ENCODE measurements at regions not wholly inside any gene's neighbourhood (a gene's known extent, or its start where the extent isn't known, plus 50 kb on each side); places are given as distances from the start of the nearest gene placed in this dataset.

GRCh38 chr12:92602930-92603623 is 99.7 kb upstream of the PLEKHG7 start:
- H3K4me2 ChIP-seq (ENCODE audit: low read length): peak overlapping the region; percentile 38
- H3K27ac ChIP-seq (ENCODE audit: low read length): peak overlapping the region; percentile 89
- no peaks in the 10 kb centered on the region for H3F3A ChIP-seq (ENCODE audit: low read length, unreplicated experiment)
- TSS peak; percentile 79 for BruUV-seq (replicated peaks)
- H3K27me3 ChIP-seq (ENCODE audit: low read length): no peaks in the 10 kb centered on the region
- no peak overlapping the region for H3K4me3 ChIP-seq (ENCODE audit: low read length)
- POLR2A ChIA-PET (ENCODE audit: unreplicated experiment): no interaction called here
- no peaks in the 10 kb centered on the region for H3K36me3 ChIP-seq (ENCODE audit: low read depth, low read length)
- intact Hi-C loops (cut with micrococcal nuclease): loop anchor here (10.0 kb wide), 1 partner anchor 1238 kb away; no protein-coding TSS in a partner anchor
- no peak overlapping the region for H2AFZ ChIP-seq (ENCODE audit: low read length)
- H4K20me1 ChIP-seq (ENCODE audit: low read length): no peaks in the 10 kb centered on the region
- DNase-seq: peak; percentile 37
- no peaks in the 10 kb centered on the region for H3K9me2 ChIP-seq (replicated peaks; ENCODE audit: low read length)
- peak overlapping the region; percentile 42; the same call in 1 of the 2 replicates for H3K9ac ChIP-seq (ENCODE audit: low read length)
- no peaks in the 10 kb centered on the region for H3K9me3 ChIP-seq (ENCODE audit: low read length)
- CTCF ChIA-PET: no interaction called here
- no peak for ATAC-seq
- peaks cover 27% of the 10 kb centered on the region for H3K4me1 ChIP-seq (ENCODE audit: insufficient read depth, low read length)
- H3K79me2 ChIP-seq (ENCODE audit: low read length): no peaks in the 10 kb centered on the region
- TF ChIP-seq EZH2phosphoT487 (IDR thresholded peaks at IDR 0.05; ENCODE audit: borderline replicate concordance, low read length) (no peak), CTCF (conservative IDR thresholded peaks at IDR 0.05; ENCODE audit: low read depth, low read length) (no peak), EZH2 (IDR thresholded peaks at IDR 0.05; ENCODE audit: low read length, unreplicated experiment) (no peak)

GRCh38 chr12:92602476-92602875 is 100.3 kb upstream of the PLEKHG7 start:
- ChIA-PET CTCF (no interaction called here), POLR2A (ENCODE audit: unreplicated experiment) (no interaction called here)
- BruUV-seq (replicated peaks): no TSS peak
- intact Hi-C loops (cut with micrococcal nuclease): loop anchor here (10.0 kb wide), 1 partner anchor 1238 kb away; no protein-coding TSS in a partner anchor
- Histone ChIP-seq H3K9me2 (replicated peaks; ENCODE audit: low read length) (no peaks in the 10 kb centered on the region), H2AFZ (ENCODE audit: low read length) (no peak overlapping the region), H3K27me3 (ENCODE audit: low read length) (no peaks in the 10 kb centered on the region), H3F3A (ENCODE audit: low read length, unreplicated experiment) (no peaks in the 10 kb centered on the region), H3K9me3 (ENCODE audit: low read length) (no peaks in the 10 kb centered on the region), H3K79me2 (ENCODE audit: low read length) (no peaks in the 10 kb centered on the region), H4K20me1 (ENCODE audit: low read length) (no peaks in the 10 kb centered on the region), H3K27ac (ENCODE audit: low read length) (peak overlapping the region; percentile 89), H3K4me1 (ENCODE audit: insufficient read depth, low read length) (peaks cover 32% of the 10 kb centered on the region), H3K36me3 (ENCODE audit: low read depth, low read length) (no peaks in the 10 kb centered on the region), H3K4me2 (ENCODE audit: low read length) (peak overlapping the region; percentile 38), H3K4me3 (ENCODE audit: low read length) (no peak overlapping the region), H3K9ac (ENCODE audit: low read length) (peak overlapping the region; percentile 45; the same call in 1 of the 2 replicates)
- peak; percentile 90 for DNase-seq
- no peak for TF ChIP-seq EZH2 (IDR thresholded peaks at IDR 0.05; ENCODE audit: low read length, unreplicated experiment)
- no peak for TF ChIP-seq CTCF (conservative IDR thresholded peaks at IDR 0.05; ENCODE audit: low read depth, low read length)
- peak; percentile 75 for ATAC-seq

DNA sequence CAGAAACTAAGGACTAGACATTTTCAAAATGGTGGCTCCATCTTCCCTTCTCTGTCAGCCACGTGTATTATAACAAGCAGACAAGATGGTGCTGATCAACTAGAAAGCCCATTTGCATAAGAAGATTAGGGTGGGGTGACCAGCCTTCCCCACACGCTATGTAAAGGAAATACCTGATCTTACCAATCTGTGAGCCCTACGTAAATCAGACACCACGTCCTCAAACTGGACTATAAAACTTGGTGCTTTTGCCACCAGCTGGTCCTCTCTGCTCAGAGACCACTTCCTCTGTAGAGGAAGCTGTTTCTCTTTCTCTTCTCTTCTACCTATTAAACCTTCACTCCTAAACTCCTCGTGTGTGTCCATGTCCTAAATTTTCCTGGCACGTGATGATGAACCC is 101.1 kb upstream of the PLEKHG7 start:
- Histone ChIP-seq H3F3A (ENCODE audit: low read length, unreplicated experiment) (no peaks in the 10 kb centered on the region), H3K4me3 (ENCODE audit: low read length) (no peak overlapping the region), H3K4me2 (ENCODE audit: low read length) (no peak overlapping the region), H3K27ac (ENCODE audit: low read length) (peak overlapping the region; percentile 89), H2AFZ (ENCODE audit: low read length) (no peak overlapping the region), H3K27me3 (ENCODE audit: low read length) (no peaks in the 10 kb centered on the region), H3K9me2 (replicated peaks; ENCODE audit: low read length) (no peaks in the 10 kb centered on the region), H3K9me3 (ENCODE audit: low read length) (no peaks in the 10 kb centered on the region), H3K79me2 (ENCODE audit: low read length) (no peaks in the 10 kb centered on the region), H3K36me3 (ENCODE audit: low read depth, low read length) (no peaks in the 10 kb centered on the region), H4K20me1 (ENCODE audit: low read length) (no peaks in the 10 kb centered on the region), H3K4me1 (ENCODE audit: insufficient read depth, low read length) (peaks cover 40% of the 10 kb centered on the region), H3K9ac (ENCODE audit: low read length) (peak overlapping the region; percentile 45; the same call in 1 of the 2 replicates)
- ChIA-PET POLR2A (ENCODE audit: unreplicated experiment) (no interaction called here), CTCF (no interaction called here)
- intact Hi-C loops (cut with micrococcal nuclease): loop anchor here (10.0 kb wide), 1 partner anchor 1237 kb away; no protein-coding TSS in a partner anchor
- TF ChIP-seq EZH2phosphoT487 (IDR thresholded peaks at IDR 0.05; ENCODE audit: borderline replicate concordance, low read length): no peak
- TF ChIP-seq EZH2 (IDR thresholded peaks at IDR 0.05; ENCODE audit: low read length, unreplicated experiment): no peak
- BruUV-seq (replicated peaks): no TSS peak
- DNase-seq (no peak), ATAC-seq (no peak)
